ENCODE measurements at regions not wholly inside any gene's neighbourhood (a gene's known extent, or its start where the extent isn't known, plus 50 kb on each side); places are given as distances from the start of the nearest gene placed in this dataset.

DNA sequence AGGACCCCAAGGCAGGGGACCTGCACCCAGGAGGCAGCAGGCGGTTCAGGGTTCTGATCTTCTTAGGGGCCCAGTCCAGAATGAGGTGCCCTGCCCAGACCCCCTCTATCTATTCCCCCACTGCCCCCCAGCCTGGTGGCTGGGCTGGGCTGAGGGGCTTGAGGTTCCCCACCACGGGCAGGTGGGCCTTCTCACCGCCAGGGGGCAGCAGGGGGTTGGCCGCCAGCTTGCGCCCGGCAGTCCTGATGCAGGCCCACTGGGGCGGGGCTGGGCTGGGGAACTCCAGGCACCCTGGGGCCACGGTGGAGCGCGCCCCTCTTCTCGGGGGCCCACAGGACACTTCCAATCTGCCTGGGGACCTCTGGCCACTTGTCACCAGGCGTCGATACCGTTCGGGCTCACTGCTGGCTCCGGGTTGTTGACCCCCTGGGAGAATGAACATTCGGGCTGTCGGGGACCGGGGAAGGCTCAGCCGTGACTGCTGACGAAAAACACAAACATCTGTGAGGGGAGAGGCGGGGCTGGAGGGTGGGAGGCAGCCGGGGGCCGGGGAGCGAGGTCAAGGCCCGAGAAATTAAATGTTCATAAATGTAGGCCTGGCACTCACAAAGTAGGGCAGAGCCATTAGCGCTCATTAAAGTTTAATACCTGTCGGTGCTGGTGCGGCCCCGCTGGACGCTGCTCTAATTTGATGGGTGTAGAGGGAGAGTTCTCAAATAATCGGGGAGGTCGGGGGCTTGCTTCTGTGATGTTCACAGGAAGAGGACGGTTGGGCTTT is 219.3 kb upstream of the GSE1 start (continued):
- TF ChIP-seq SP4 (CRISPR knock-in tag; IDR thresholded peaks at IDR 0.05) (0 out of 2 replicates have a peak, but pooled peaks have one; percentile 37), ZNF569 (CRISPR knock-in tag; IDR thresholded peaks at IDR 0.05; ENCODE audit: borderline replicate concordance) (no peak), ZNF83 (CRISPR knock-in tag; IDR thresholded peaks at IDR 0.05; ENCODE audit: borderline replicate concordance) (no peak), ZSCAN9 (CRISPR knock-in tag; IDR thresholded peaks at IDR 0.05; ENCODE audit: borderline replicate concordance) (no peak), ZBTB7A (CRISPR knock-in tag; IDR thresholded peaks at IDR 0.05) (peak; percentile 34; the same call in 1 of the 2 replicates), AGO1 (IDR thresholded peaks at IDR 0.05; ENCODE audit: low read depth, low read length, poor library complexity, severe bottlenecking) (peak; percentile 29), MBNL3 (CRISPR knock-in tag; conservative IDR thresholded peaks at IDR 0.05) (no peak), RAD21 (CRISPR knock-in tag; IDR thresholded peaks at IDR 0.05) (peak; percentile 85), TAF15 (IDR thresholded peaks at IDR 0.05; ENCODE audit: low read depth, low read length, poor library complexity, severe bottlenecking) (peak; percentile 90), FOSL2 (CRISPR knock-in tag; IDR thresholded peaks at IDR 0.05) (0 out of 2 replicates have a peak, but pooled peaks have one; percentile 28), CHCHD3 (CRISPR knock-in tag; IDR thresholded peaks at IDR 0.05) (0 out of 2 replicates have a peak, but pooled peaks have one; percentile 53), ZFY (CRISPR knock-in tag; IDR thresholded peaks at IDR 0.05) (peak; percentile 41; the same call in 1 of the 2 replicates), GATAD1 (CRISPR knock-in tag; IDR thresholded peaks at IDR 0.05) (no peak)
- TF ChIP-seq, protein P1, sequence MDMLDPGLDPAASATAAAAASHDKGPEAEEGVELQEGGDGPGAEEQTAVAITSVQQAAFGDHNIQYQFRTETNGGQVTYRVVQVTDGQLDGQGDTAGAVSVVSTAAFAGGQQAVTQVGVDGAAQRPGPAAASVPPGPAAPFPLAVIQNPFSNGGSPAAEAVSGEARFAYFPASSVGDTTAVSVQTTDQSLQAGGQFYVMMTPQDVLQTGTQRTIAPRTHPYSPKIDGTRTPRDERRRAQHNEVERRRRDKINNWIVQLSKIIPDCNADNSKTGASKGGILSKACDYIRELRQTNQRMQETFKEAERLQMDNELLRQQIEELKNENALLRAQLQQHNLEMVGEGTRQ (IDR thresholded peaks at IDR 0.05; ENCODE audit: low read depth, low read length) = no peak
- TF ChIP-seq, protein P1 (CRISPR knock-in tag; IDR thresholded peaks at IDR 0.05; ENCODE audit: borderline replicate concordance) = no peak
- TF ChIP-seq, protein P2, sequence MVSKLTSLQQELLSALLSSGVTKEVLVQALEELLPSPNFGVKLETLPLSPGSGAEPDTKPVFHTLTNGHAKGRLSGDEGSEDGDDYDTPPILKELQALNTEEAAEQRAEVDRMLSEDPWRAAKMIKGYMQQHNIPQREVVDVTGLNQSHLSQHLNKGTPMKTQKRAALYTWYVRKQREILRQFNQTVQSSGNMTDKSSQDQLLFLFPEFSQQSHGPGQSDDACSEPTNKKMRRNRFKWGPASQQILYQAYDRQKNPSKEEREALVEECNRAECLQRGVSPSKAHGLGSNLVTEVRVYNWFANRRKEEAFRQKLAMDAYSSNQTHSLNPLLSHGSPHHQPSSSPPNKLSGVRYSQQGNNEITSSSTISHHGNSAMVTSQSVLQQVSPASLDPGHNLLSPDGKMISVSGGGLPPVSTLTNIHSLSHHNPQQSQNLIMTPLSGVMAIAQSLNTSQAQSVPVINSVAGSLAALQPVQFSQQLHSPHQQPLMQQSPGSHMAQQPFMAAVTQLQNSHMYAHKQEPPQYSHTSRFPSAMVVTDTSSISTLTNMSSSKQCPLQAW (CRISPR knock-in tag; IDR thresholded peaks at IDR 0.05) = peak; percentile 48; the same call in 1 of the 2 replicates
- TF ChIP-seq, protein P3, sequence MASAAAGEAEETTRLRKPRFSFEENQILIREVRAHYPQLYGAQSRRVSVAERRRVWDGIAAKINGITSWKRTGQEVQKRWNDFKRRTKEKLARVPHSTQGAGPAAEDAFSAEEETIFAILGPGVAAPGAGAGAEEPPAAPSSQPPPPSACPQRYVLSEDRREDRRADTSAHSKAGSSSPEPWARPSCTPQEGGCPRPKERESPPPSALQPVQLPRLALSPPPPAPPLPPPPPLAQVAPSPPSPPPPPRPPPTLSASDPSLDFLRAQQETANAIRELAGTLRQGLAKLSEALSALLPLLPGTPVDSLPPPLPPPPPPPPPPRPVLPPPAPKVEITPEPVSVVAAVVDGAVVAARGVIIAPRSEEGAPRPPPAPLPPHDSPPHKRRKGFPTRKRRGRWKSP (CRISPR knock-in tag; IDR thresholded peaks at IDR 0.05) = peak; percentile 25; the same call in 1 of the 2 replicates
- TF ChIP-seq, protein P4, sequence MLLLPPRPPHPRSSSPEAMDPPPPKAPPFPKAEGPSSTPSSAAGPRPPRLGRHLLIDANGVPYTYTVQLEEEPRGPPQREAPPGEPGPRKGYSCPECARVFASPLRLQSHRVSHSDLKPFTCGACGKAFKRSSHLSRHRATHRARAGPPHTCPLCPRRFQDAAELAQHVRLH (CRISPR knock-in tag; IDR thresholded peaks at IDR 0.05; ENCODE audit: borderline replicate concordance, low read depth) = no peak
- TF ChIP-seq, protein P5, sequence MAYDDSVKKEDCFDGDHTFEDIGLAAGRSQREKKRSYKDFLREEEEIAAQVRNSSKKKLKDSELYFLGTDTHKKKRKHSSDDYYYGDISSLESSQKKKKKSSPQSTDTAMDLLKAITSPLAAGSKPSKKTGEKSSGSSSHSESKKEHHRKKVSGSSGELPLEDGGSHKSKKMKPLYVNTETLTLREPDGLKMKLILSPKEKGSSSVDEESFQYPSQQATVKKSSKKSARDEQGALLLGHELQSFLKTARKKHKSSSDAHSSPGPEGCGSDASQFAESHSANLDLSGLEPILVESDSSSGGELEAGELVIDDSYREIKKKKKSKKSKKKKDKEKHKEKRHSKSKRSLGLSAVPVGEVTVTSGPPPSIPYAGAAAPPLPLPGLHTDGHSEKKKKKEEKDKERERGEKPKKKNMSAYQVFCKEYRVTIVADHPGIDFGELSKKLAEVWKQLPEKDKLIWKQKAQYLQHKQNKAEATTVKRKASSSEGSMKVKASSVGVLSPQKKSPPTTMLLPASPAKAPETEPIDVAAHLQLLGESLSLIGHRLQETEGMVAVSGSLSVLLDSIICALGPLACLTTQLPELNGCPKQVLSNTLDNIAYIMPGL (CRISPR knock-in tag; IDR thresholded peaks at IDR 0.05; ENCODE audit: borderline replicate concordance in 1 of 2, low read depth in 1 of 2) = 0 out of 4 replicates have a peak, but pooled peaks of 1 of the 2 experiments have one; percentile 62
- TF ChIP-seq, protein P6, sequence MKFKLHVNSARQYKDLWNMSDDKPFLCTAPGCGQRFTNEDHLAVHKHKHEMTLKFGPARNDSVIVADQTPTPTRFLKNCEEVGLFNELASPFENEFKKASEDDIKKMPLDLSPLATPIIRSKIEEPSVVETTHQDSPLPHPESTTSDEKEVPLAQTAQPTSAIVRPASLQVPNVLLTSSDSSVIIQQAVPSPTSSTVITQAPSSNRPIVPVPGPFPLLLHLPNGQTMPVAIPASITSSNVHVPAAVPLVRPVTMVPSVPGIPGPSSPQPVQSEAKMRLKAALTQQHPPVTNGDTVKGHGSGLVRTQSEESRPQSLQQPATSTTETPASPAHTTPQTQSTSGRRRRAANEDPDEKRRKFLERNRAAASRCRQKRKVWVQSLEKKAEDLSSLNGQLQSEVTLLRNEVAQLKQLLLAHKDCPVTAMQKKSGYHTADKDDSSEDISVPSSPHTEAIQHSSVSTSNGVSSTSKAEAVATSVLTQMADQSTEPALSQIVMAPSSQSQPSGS (CRISPR knock-in tag; IDR thresholded peaks at IDR 0.05) = no peak
